GM21515 (cell line): ENCODE measurements at regions not wholly inside any gene's neighbourhood (a gene's known extent, or its start where the extent isn't known, plus 50 kb on each side); places are given as distances from the start of the nearest gene placed in this dataset.

ENCODE experiments used
- ATAC-seq: cut with Tn5 transposase; IDR thresholded peaks from one replicate; pipeline ENCODE4 v1.9.1; 2021; ENCODE audit not compliant: unreplicated experiment

GRCh38 chr4:124535003-124535402 is 177.5 kb downstream of the ANKRD50 start:
- ATAC-seq, result no peak

- no peak for ATAC-seq
Observed at GRCh38 chr4:124536946-124537345, 175.6 kb downstream of the ANKRD50 start.

DNA sequence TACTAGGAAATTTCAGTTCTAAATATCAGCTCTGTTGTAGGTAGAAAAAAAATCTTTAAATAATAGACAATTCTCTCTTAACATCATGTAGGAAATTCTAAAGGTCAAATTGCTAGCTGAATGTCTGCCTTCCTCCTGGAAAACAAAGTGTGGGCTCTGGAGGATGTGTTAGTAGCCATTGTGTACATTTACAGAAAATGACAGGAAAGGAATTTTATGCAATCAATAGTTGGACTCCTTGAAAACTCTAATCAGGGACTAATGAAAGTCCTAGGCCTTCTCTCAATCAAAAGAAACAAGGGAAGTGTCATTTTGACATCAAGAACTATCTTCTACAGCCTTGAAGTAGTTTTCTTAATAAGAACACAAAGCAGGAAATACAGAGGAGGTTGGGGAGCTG is 174.6 kb downstream of the ANKRD50 start:
- no peak for ATAC-seq

GRCh38 chr4:124540014-124540413 is 172.5 kb downstream of the ANKRD50 start:
- no peak for ATAC-seq

DNA sequence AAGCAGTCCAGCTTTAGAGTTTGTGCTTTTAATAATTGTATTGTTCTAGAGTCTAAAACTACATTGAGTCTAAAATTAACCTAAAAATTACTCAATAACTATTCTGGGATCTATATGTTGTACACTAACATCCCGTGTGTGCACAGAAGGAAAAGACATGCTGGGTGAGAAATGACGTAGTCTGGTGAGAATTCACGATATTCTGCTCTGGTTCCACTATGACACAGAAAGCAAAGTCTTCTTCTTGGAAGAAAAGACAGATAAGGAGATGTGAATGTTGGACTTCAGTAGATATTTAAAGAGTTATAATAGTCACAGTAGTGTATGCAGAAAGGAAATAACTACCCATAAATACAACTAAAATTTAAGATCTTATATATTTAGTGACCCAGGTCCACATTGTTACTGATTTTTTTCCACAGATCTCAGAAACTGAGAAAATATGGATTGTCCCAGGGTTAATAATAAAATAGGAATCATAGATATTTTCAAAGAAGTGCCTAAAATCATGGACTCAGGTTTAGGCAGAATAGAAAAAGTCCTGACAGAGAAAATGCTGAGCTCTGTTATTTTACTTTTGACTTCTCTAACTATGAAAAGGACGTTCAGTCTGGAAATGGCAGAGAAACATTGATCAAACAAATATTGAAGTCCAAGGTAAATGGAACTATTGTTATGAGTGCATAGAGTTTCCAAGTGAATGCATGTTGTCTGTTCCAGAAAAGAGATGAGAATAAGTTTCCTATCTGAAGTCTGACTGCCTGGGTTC is 170.7 kb downstream of the ANKRD50 start:
- ATAC-seq, result no peak

DNA sequence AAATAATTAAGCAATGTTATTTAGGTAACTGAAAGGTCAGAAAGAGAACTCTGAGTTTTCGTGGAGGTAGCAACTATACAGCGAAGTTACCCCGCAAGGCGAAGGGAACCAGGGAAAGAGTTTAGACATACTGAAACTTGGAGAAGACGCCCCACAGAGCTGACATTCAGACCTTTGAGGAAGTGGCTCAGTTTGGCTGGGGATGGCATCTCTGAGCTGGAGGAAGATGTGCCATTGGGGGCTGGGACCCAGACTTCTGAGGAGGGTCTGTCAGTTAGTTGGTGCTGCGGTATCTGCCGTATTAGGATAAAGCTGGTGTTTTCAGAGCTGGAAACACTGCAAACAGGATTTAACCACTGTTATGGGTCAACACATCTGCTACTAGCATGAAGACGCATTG is 156.6 kb downstream of the ANKRD50 start:
- ATAC-seq, result no peak

DNA sequence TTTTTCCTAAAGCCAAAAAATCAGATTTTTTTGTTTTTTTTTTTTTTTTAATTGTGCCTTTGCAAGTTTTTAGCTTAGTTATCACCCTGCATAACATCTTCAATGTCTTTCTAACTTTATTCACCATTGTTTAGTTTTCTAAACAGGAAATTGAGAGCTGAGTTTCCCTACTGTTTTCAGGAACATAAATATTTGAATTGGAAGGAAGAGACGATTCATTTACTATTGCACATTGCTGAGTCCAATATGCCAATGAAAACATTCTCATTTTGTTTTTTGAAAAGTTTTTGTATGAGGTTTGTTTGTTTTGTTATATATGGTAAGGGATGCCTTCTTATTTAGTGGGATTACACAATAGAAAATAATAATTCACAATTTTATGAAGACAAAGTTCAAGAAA is 148.4 kb downstream of the ANKRD50 start:
- ATAC-seq, result no peak

- ATAC-seq, result no peak
Observed at GRCh38 chr4:124565371-124565770, 147.2 kb downstream of the ANKRD50 start.

DNA sequence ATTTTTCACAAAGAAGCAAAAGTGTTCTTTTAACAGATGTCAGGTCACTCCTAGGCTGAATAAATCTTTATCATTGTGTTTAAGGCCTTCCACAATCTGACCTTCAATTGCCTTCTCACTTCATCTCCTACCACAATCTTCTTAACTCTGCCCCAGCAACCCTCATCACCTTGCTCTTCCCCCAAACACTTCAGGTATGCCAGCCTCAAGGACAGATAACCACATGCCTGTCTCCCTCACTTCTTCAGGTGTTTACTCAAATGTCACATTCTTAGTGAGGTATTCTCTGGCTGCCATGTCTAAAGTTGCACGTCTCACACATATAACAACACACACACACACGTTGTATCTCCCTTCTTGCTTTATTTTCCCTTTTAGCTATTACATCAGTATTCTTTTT is 146.5 kb downstream of the ANKRD50 start:
- no peak for ATAC-seq

DNA sequence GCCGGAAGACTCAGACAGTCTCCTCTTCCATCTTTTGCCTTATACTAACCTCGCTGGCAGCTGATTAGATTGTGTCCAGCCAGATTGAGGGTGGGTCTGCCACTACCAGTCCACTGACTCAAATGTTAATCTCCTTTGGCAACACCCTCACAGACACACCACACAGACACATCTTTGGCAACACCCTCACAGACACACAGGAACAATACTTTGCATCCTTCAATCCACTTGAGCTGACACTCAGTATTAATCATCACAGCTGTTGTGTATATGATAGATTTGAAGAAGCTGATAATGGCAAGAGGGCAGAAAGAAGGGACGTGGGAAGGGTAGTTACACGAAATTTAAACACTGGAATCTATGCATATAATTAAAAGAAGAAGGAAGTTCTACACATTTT is 139.5 kb downstream of the ANKRD50 start:
- no peak for ATAC-seq

DNA sequence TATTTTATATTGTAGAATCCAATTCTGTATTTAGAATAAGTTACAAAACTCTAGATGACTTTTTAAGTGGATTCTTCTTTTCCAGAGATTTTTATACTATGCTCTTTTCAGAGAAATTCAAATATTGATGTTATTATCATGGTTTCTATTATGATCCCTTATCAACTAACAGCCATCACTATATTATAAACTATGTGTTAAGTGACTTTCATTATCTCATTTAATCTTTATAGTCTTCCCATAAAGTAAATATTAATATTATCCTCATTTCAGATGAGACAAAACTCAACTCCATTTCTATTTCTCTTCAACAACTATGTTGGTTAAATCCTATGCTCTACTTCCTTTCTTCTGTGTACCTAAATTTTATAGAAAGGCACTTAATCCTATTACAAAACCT is 132.6 kb downstream of the ANKRD50 start:
- no peak for ATAC-seq

DNA sequence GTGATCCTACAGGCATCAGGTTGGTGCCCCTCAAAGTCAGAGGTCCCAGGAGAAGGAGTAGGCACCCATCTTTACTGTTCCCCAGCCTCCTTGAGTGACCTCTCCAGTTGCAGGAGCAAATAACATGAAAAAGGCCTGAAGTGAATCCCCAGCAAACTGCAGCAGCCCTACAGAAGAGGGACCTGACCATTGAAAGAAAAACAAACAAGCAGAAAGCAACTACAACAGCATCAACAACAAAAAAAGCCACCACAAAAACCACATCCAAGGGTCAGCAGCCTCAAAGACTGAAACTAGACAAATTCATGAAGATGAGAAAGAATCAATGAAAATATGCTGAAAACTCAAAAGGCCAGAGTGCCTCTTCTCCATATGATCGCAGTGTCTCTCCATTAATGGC is 128.7 kb downstream of the ANKRD50 start:
- no peak for ATAC-seq

DNA sequence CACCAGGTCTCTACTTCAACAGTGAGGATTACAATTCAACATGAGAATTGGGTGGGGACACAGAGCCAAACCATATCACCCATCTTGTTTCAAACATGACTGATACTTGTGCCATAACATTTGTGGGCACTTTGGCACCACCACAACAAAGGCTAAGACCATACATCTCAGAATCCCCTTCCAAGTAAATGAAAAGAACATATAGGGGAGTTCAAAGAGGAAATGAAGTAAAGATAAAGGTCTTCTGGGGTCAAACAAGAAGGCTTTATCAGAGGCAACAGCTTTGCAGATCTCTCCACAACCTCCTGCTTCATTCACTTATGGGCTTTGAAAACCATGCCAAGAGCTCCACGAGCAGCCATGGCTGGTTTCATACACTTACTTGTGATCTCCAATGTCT is 122.7 kb downstream of the ANKRD50 start:
- ATAC-seq, result no peak

DNA sequence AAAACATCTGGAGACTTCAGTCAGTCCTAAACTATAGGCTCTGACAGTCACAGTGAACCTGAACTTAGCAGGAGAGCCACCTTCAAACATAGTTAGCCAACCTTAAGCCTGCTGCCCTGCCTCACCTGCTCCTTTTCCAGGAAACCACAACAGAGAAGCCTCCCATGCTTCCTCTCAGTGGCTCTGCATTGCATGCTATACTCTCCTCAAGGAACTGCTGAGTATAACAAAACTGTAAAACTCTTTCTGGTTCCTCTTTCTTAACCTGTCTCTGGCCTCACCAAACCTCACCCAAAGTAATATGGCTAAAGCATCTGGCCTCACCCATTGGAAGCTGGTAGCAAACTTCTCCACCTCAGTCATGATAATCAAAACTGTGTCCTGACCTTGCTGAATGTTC is 122.1 kb downstream of the ANKRD50 start:
- no peak for ATAC-seq

- no peak for ATAC-seq
Observed at GRCh38 chr4:124591637-124592036, 120.9 kb downstream of the ANKRD50 start.

- no peak for ATAC-seq
Observed at GRCh38 chr4:124593494-124593893, 119.0 kb downstream of the ANKRD50 start.

DNA sequence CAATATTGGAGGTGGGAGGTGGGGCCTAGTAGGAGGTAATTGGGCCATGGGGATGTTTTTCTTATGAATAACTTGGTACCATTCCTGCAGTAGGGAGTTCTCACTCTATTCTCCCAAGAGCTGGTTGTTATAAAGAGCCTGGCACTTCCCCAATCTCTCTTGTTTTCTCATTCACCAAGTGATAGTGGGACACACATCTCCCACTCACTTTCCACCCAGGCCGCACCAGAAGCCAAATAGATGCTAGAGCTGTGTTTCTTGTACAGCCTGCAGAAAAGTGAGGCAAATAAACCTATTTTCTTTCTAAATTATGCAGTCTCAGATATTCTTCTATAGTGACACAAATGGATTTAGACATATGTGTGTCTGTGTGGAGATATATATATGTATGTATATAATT is 117.6 kb downstream of the ANKRD50 start:
- no peak for ATAC-seq

- ATAC-seq, result no peak
Observed at GRCh38 chr4:124596816-124597215, 115.7 kb downstream of the ANKRD50 start.

DNA sequence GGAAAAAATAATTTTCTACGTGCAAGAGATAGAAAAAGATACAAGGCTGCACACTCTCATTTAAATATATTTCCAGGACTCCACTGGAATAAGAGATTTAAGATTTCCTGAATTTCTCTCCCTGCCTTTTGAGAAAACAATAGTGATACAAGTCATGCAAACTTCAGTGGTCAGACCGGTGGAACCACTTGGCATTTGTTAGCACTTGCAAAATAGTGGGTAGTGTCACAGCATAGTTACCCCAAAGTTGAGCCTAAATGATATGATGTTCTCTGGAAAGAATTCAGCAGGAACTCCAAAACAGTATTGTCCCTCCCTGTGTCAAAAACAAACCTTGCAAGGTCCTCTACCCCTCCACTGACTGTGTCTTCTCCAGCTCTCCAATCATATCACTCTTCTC is 102.3 kb downstream of the ANKRD50 start:
- ATAC-seq, result no peak
